HL-60/S4 treated with retinoic acid at 250 ng/mL for 4 days and 3 days (cell line): ENCODE measurements at regions not wholly inside any gene's neighbourhood (a gene's known extent, or its start where the extent isn't known, plus 50 kb on each side); places are given as distances from the start of the nearest gene placed in this dataset.

Experiments
- in situ Hi-C: fragments of 300-500 bp; cut with MboI; formaldehyde crosslinking; loops from 2 replicates; pipeline ENCODE4 v1.7.0; 2022; ENCODE audit warnings: low sequenced_read_pairs

DNA sequence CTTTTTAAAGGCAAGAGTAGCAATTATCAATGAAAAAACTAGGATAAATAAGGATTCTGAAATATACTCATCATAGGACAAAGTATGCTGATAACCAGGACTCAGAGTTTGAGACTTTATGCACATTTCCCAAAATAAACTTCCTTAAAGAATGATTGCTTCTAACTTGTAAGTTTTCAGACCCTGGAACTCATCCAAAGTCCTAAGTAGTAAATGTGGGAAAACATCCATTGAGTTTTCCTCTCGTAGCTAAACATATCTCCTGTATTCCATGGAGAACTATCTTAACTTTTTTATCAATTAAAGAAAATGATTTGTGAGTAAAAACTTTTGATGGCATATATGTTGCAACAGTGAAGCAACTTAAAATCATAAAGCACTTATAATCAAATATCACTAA lies 285.2 kb upstream of the KLF6 start:
- in situ Hi-C loops: no loop called here

- in situ Hi-C loops: no loop called here
Measured at GRCh38 chr10:4069491-4069890, 284.5 kb upstream of the KLF6 start.

DNA sequence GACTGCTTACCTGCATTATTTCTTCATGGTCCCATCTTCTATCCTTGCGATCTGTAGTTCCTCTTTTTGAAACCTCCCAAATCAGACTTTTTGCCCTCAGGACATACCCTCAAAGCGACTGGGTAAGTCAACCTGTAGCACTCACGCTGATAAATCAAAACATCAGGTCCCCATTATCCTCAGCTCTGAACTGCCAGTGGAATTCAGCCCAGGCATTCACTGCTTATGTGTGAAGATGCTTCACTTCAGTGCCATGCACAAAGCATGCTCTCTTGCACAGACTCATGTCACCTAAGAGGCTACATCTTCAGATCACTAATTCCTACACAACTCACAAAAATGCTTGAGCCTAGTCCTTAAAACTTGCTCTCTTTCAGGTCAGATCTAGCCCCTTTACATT lies 283.6 kb upstream of the KLF6 start:
- in situ Hi-C loops: no loop called here

GRCh38 chr10:4067931-4068561 lies 283.0 kb upstream of the KLF6 start:
- in situ Hi-C loops: no loop called here

- in situ Hi-C loops: no loop called here
Measured at GRCh38 chr10:4067531-4067930, 282.5 kb upstream of the KLF6 start.

DNA sequence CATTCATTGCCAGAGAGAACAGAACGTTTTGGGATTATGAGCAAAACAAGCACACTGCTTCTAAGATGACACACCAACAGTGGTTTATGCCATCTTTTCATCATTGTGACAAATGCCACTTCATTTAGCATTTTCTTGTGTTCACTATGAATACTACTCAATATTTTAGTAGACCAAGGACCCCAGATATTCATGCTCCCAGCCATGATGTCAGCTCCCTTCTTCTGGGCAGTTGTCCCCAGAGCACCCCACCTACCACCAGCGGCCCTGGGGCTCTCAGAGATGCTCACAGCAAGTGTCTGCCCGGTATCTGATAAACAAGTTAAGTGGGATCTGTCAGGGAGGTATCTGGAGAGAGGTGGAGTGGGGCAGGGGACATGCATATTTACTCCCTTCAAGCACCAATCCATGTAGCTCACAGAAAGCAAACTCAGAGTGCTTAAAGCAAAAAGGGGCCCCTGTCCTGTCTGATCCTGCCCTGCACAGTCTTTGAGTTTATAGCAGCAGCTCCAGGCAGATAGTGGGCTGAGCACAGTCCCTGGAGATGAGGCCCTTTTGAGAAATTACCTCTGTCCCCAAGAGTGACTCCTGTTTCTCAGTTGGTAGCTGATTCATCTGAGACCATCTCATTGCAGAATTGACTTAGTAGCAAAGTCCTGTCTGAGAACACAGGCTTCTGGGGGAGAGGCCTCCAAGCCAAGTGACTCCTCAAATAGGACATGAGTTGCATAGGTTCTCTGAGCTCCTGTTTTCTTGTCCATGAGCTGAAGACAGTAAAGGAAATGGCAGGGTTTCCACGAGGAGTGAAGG lies 281.8 kb upstream of the KLF6 start:
- in situ Hi-C loops: no loop called here

DNA sequence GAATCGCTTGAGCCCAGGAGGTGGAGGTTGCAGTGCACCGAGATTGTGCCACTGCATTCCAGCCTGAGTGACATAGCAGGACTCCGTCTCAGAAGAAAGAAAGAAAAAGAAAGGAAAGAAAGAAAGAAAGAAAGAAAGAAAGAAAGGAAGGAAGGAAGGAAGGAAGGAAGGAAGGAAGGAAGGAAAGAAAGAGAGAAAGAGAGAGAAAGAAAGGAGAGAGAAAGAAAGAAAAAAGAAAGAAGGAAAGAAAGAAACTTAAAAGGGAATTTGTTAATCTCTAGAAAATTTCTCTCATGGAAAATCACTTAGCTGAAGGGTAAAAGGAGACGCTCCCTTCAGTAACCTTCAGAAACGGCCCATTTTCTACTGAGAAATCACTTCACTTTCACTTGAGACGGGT lies 279.5 kb upstream of the KLF6 start:
- in situ Hi-C loops: no loop called here

DNA sequence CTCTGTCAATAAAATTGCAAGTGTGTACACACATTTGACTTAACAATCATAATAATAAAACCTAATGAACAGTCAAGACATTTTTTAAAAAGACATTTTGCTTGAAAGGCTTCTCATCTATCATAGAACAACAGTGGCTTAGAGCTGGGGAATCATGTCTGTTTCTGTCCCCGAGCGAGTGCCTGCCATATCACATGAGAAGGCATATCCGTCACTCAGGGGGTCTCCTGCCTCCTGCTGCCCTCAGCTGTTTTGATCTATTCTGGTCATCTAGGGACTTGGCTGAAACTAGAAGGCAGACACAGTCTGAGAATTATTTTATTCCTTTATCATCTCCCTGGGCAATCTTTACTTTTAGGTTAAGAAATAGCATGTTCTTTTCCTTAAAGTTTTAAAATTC lies 278.7 kb upstream of the KLF6 start:
- in situ Hi-C loops: no loop called here

GRCh38 chr10:4062751-4063150 lies 277.7 kb upstream of the KLF6 start:
- in situ Hi-C loops: no loop called here

GRCh38 chr10:4062072-4062471 lies 277.1 kb upstream of the KLF6 start:
- in situ Hi-C loops: no loop called here

DNA sequence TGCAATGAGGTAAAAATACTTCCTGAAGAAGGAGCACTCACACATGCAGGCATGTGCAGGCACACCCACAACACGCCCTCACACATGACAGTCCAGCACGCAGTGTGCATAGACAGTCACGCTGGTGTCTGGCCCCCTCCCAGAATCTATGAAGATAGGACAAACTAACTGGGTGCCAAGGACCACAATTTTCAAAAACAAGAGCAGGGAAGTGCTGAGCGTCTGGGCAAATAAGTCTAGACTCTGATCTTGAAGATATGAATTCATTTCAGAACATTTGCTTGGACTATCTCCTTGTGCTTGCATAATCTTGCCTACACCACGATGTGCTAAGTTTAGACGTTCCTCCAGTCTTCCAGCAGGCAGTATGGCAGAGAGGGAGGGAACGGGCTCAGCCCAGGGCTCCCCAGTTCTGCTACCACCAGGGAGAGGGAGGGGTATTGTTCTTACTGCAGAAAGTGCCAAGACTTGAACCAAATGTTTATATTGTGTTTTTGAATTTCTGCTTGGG lies 276.5 kb upstream of the KLF6 start:
- in situ Hi-C loops: no loop called here

GRCh38 chr10:4059471-4060138 lies 274.6 kb upstream of the KLF6 start:
- in situ Hi-C loops: no loop called here

DNA sequence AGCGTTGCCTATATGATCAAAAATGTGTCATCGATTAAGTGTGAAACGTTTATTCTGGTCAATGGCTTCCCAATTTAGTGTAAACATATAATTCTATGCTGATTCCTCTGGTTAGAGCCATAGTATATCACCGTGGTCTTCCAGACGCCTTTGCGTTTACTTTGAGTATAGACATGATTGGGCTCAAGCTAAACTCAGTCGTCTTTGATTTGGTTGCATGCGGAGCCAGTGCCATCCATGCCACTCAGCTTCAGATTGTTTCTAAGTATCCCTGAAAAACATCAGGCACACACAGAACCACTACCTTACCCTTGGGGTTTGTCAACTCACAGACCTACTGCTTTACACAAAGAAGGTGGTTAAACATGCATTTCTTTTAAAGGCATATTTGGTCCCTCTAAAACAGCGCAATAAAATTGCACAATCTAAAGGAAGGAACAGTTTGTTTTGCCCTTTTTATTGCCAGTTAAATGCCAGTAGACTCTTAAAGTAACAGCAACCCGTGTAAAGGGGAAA lies 273.6 kb upstream of the KLF6 start:
- in situ Hi-C loops: no loop called here

GRCh38 chr10:4057725-4058513 lies 272.9 kb upstream of the KLF6 start:
- in situ Hi-C loops: no loop called here

GRCh38 chr10:4057021-4057420 lies 272.0 kb upstream of the KLF6 start:
- in situ Hi-C loops: no loop called here

DNA sequence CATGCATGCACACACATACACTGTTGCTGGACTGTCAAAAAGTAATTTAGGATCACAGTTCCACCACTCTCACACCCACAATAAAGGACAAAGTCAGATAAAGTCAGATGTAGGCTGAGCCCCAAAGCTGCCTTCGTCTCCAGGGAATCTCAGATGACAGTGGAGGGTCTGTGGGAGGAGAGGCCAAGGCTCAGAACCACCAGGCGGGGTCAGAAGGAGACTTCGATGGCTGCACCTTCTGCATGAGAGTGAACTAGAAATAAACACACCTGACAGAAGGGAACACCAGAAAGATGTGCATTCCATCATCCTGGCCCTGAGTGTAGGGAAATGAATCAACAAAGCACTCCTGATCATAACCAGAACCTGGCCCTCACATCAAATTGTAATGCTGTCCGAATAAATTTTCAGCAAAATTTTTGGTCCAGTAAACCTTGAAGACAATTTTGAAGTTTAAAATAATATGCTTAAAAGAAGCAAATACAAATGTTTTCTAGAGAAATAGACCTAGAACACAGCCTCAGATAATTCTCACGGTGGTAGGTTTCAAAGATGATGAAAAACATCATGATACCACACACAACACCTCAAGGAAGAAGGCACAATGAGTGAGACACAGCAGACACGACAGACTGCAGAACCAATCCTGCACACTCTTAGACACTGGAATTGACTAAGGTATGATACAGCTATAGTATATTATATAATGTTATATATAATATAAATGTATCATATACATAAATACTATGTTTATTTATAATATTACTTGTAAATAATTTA lies 269.8 kb upstream of the KLF6 start:
- in situ Hi-C loops: no loop called here

GRCh38 chr10:4053940-4054339 lies 268.9 kb upstream of the KLF6 start:
- in situ Hi-C loops: no loop called here

GRCh38 chr10:4051641-4052151 lies 266.7 kb upstream of the KLF6 start:
- in situ Hi-C loops: no loop called here

DNA sequence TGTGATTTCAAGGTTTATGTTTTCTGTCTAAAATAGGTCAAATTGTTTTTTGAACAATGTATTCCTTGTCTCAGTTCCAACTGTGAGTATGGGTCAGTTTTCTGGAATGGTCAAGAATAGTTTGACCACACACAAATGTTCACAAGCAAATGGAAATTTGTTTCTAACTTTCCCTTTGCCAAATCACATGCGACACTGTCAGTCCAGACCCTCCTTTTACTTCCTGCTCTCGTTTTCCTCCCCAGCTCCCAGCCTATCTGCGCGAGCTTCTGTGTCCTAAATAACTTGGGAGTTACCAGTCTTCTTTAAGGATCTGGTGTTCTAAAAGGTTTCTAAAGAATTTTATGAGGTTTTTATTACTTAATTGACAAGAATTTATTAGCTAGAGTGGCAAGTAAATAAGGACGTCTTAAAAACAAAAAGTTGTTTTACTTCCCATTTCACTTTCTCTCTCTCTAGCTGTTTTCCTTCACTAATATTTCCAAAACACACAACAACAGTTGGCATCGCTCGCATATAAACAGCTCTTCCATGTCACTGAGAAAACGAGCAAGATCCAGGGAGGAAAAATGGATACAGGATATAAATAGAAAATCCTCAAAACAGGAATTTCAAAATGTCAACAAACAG lies 266.1 kb upstream of the KLF6 start:
- in situ Hi-C loops: no loop called here
